ENCODE measurements at regions not wholly inside any gene's neighbourhood (a gene's known extent, or its start where the extent isn't known, plus 50 kb on each side); places are given as distances from the start of the nearest gene placed in this dataset.

GRCh38 chr6:126764671-126765070 is 353.8 kb upstream of the RSPO3 start:
- TF ChIP-seq ZNF592 (IDR thresholded peaks at IDR 0.05) (no peak), YY1 (IDR thresholded peaks at IDR 0.05; ENCODE audit: low read depth, low read length) (no peak), BHLHE40 (IDR thresholded peaks at IDR 0.05; ENCODE audit: borderline replicate concordance in 1 of 2, low read depth in 2 of 2, low read length in 1 of 2) (no peak), EZH2 (IDR thresholded peaks at IDR 0.05; ENCODE audit: borderline replicate concordance, control insufficient read depth, low read depth, low read length) (no peak), ZNF24 (IDR thresholded peaks at IDR 0.05) (no peak), RAD21 (IDR thresholded peaks at IDR 0.05; ENCODE audit: insufficient read depth, low read depth, low read length) (no peak), SPI1 (IDR thresholded peaks at IDR 0.05; ENCODE audit: borderline replicate concordance, insufficient read depth, low read depth, low read length) (no peak), KAT2A (conservative IDR thresholded peaks at IDR 0.05; ENCODE audit: control insufficient read depth, low read depth, low read length) (no peak), EED (IDR thresholded peaks at IDR 0.05; ENCODE audit: low read depth) (no peak)

Measured in GM12878 (cell line).